Fibroblast of lung (primary cell): ENCODE measurements at regions not wholly inside any gene's neighbourhood (a gene's known extent, or its start where the extent isn't known, plus 50 kb on each side); places are given as distances from the start of the nearest gene placed in this dataset.

Source experiments
- EZH2 ChIP-seq: IDR thresholded peaks from 2 replicates; pipeline ENCODE4 v1.5.1; 2012; ENCODE audit warnings: low read length, control low read depth, mild to moderate bottlenecking; ENCODE audit errors: missing control alignments
- TF ChIP-seq, protein P1 (sequence below), 2 donors: IDR thresholded peaks in 1 of 2; conservative IDR thresholded peaks in 1 of 2; 1 replicate in 1 of 2; 2 replicates in 1 of 2; pipeline ENCODE4 v1.5.1; 2011 to 2012; ENCODE audit warnings: low read length in 2 of 2, control low read depth in 1 of 2, inconsistent platforms in 1 of 2, low read depth in 1 of 2, mild to moderate bottlenecking in 1 of 2

DNA sequence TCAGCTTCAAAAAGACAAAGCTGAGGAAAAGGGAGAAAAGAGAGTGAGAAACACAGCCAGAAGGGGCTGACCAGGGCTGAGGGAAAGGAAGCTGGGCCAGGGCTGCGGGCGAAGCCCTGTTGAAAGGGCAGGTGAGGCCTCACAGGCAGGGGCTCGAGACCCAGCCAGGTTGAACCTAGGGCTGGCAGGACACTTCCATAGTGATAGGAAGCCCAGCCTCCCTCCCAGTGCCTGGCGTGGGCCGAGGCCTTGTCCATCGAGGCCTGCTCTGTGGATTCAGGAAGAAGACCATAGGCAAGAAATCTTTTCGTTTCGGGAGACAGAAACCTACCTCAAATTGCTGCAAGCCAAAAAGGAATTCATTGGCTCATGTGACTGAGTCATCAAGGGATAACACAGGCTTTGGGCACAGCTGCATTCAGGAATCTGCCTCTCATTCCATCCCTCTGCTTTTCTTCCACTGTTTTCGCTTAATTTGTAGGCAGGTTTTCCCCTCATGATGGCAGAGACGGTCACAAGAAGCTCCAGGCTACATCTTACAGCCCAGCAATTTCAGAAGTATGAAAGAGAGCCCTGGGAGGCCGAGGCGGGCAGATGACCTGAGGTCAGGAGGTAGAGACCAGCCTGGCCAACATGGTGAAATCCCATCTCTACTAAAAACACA, 311.1 kb upstream of the SULF2 start:
- TF ChIP-seq, protein P1, sequence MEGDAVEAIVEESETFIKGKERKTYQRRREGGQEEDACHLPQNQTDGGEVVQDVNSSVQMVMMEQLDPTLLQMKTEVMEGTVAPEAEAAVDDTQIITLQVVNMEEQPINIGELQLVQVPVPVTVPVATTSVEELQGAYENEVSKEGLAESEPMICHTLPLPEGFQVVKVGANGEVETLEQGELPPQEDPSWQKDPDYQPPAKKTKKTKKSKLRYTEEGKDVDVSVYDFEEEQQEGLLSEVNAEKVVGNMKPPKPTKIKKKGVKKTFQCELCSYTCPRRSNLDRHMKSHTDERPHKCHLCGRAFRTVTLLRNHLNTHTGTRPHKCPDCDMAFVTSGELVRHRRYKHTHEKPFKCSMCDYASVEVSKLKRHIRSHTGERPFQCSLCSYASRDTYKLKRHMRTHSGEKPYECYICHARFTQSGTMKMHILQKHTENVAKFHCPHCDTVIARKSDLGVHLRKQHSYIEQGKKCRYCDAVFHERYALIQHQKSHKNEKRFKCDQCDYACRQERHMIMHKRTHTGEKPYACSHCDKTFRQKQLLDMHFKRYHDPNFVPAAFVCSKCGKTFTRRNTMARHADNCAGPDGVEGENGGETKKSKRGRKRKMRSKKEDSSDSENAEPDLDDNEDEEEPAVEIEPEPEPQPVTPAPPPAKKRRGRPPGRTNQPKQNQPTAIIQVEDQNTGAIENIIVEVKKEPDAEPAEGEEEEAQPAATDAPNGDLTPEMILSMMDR (conservative IDR thresholded peaks at IDR 0.05 in 1 of 2, IDR thresholded peaks at IDR 0.05 in 1 of 2; ENCODE audit: low read depth in 1 of 2, low read length in 2 of 2) = no peak
- no peak for TF ChIP-seq EZH2
